GM13976 (cell line): ENCODE measurements at regions not wholly inside any gene's neighbourhood (a gene's known extent, or its start where the extent isn't known, plus 50 kb on each side); places are given as distances from the start of the nearest gene placed in this dataset.

Experiments used
- DNase-seq: peaks from one replicate; pipeline ENCODE4 v3.0.0; 2012; ENCODE audit warnings: low spot score
- CTCF ChIP-seq: IDR thresholded peaks from 2 replicates; pipeline ENCODE4 v1.5.1; 2012; ENCODE audit warnings: borderline replicate concordance, mild to moderate bottlenecking; ENCODE audit not compliant: insufficient read depth; ENCODE audit errors: extremely low read depth, missing control alignments, control extremely low read depth
- in situ Hi-C: fragments of 300-500 bp; cut with MboI; formaldehyde crosslinking; loops from one replicate; pipeline ENCODE4 v1.12.0; 2022; ENCODE audit warnings: low sequenced_read_pairs, mixed read lengths, inconsistent platforms; ENCODE audit not compliant: unreplicated experiment

- in situ Hi-C loops = no loop called here
- TF ChIP-seq CTCF = no peak
- DNase-seq = no peak
These were observed 622.0 kb upstream of the PFKP start for GRCh38 chr10:2445370-2445769.

DNA sequence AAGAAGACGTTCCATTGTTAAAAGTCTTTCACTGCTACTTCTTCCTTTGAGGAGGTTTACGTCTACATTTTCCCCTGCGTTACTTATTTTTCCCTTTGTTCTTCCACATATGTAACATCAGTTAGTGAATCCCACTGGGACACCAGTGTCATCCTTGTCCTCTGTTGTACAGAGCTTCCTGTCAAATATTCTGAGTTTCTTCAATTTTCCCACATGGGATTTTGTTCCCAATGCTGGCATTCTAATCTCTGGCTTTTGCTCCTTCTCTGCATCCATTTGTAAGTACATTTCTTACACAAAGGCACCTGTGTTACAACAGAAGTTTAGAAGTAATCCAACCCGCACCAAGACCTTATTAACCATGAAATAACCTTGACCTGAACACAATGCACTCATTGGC is 627.4 kb upstream of the PFKP start:
- no peak for TF ChIP-seq CTCF
- in situ Hi-C loops = no loop called here
- DNase-seq = no peak

GRCh38 chr10:2439000-2439399 is 628.3 kb upstream of the PFKP start:
- in situ Hi-C loops = no loop called here
- TF ChIP-seq CTCF = no peak
- no peak for DNase-seq

- no peak for TF ChIP-seq CTCF
- in situ Hi-C loops = no loop called here
- DNase-seq = no peak
These were observed 629.0 kb upstream of the PFKP start for GRCh38 chr10:2438248-2438939.

DNA sequence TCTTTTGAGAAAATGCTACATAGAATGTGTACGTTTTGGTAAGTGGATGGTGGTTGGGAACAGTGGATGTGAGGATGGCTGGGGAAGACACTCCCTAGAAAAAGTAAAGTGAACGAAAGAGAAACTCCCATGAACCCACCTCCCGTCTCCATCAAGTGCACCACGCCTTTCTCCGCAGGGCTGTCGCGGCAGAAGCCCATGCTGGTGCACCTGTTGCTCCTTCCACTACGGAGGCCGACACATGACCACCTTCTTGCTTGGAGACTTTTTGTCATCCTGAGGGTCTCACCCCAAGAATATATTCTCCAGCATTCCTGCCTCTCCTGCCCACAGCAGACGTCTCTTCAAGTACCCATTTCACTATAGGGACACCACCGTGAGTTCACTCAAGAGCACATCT is 630.4 kb upstream of the PFKP start:
- no peak for TF ChIP-seq CTCF
- in situ Hi-C loops = no loop called here
- no peak for DNase-seq

- TF ChIP-seq CTCF = no peak
- in situ Hi-C loops = no loop called here
- no peak for DNase-seq
These were observed 635.4 kb upstream of the PFKP start for GRCh38 chr10:2431961-2432360.
